ENCODE measurements at regions not wholly inside any gene's neighbourhood (a gene's known extent, or its start where the extent isn't known, plus 50 kb on each side); places are given as distances from the start of the nearest gene placed in this dataset.

GRCh38 chr5:67283275-67283987 lies 86.8 kb upstream of the CD180 start:
- ChIA-PET POLR2A (no interaction called here), CTCF (no interaction called here)

DNA sequence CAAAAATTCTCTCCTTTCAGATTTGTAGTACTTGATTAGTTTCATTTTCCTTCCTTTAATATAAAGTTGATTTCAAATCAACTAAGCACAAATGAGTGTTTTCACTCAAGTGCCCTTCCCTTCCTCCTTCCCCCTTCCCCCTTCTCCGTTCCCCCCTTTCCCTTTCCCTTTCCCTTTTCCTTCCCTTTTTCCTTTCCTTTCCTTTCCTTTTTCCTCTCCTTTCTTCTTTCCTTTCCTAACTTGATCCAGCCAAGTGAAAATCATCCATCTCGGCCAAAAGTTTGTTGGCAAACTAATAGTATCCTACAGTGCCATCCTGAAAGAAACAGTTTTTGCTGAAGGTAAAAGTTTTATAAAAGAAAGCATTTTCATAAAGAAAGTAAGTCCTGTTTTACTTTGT lies 85.3 kb upstream of the CD180 start:
- POLR2A ChIA-PET = no interaction called here
- CTCF ChIA-PET = no interaction called here

- ChIA-PET CTCF (no interaction called here), POLR2A (no interaction called here)
Measured at GRCh38 chr5:67273689-67274356, 77.2 kb upstream of the CD180 start.

DNA sequence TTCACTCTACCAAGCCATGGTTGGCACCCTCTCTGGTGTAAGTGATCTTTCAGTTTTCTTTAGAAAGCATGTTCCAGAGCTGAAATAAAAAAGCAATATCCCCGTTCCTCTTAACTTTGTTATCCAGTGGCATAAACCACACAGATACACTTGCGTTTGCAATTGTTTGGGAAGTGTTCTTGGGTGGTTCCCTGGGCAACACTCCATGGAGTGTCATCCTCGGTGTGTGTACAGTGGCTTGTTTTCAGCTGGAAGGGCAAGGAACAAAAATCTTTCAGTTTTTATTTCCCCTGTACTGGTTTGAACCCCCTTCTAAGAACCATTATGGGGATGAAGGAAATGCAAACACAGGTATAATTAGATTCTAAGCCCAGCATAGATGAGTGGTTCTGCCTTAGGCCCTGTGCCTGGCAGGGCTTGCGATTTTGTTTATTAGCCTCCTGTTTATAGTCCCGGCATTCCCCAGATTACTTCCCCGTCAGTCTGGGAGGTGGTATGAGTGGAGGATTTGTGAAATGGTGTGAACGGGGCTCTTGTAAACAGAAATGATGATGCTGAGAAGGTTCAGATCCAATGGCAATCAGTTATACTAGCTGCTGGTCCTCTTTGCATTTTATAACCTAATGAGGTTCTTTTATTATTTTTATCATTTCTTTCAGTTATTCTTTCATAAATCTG lies 76.0 kb upstream of the CD180 start:
- POLR2A ChIA-PET = no interaction called here
- CTCF ChIA-PET = no interaction called here

- ChIA-PET POLR2A (no interaction called here), CTCF (no interaction called here)
Measured at GRCh38 chr5:67268231-67269021, 71.8 kb upstream of the CD180 start.

DNA sequence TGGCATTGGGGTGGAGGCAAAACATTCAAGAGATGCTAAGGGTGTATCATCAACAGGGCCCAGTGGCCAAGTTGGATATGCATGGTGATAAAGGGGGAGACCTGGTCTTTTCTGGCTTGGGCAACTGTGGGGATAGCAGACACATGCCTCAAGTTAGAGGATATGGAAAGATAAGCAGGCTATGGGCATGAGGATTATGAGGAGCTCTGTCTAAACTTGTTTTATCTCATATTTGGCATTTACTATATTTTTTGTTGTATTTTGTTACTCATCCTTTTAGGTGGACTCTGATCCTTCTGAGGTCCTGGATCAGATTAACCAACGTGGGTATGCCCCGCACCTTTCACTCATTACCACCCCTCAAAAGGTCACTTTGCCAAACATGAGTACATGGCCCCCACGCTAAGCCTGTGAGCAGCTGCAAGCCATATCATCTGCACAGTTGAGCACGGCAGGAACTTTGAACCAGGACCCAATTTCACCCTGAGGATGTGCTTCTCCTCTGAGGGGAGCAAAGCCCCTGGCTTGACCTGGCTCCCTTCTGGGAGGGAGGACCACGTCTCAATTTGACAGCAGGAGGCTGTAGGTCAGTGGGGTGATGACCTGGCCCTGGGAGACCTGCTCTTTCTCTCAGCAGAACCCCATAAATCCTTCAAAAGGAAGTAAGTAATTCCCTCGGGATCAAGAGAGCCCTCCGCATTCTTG lies 71.1 kb upstream of the CD180 start:
- POLR2A ChIA-PET = no interaction called here
- CTCF ChIA-PET = no interaction called here

- ChIA-PET POLR2A (no interaction called here), CTCF (no interaction called here)
Measured at GRCh38 chr5:67266654-67267350, 70.2 kb upstream of the CD180 start.

DNA sequence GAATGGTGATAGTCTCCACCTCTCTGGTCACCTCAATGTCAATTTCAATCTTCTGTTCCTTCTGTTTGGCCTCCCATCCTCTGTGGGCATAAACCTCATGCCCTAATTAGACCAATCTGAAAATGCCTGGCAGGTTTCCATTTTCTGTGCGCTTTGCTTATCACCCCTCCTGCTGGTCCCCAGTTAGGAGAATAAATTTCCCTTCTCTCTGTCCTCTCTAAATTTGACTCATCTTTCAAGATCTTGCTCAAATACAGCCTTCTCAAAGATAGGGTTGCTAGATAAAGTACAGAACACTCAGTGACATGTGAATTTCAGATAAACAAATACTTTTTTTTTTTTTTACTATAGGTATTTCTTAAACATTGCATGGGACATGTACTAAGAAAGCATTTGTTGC lies 69.4 kb upstream of the CD180 start:
- CTCF ChIA-PET = no interaction called here
- POLR2A ChIA-PET = interaction anchor here (0.5 kb wide), 1 partner anchor 69 kb away, joined by 21 read pairs; the partner anchor contains the start of gene CD180

DNA sequence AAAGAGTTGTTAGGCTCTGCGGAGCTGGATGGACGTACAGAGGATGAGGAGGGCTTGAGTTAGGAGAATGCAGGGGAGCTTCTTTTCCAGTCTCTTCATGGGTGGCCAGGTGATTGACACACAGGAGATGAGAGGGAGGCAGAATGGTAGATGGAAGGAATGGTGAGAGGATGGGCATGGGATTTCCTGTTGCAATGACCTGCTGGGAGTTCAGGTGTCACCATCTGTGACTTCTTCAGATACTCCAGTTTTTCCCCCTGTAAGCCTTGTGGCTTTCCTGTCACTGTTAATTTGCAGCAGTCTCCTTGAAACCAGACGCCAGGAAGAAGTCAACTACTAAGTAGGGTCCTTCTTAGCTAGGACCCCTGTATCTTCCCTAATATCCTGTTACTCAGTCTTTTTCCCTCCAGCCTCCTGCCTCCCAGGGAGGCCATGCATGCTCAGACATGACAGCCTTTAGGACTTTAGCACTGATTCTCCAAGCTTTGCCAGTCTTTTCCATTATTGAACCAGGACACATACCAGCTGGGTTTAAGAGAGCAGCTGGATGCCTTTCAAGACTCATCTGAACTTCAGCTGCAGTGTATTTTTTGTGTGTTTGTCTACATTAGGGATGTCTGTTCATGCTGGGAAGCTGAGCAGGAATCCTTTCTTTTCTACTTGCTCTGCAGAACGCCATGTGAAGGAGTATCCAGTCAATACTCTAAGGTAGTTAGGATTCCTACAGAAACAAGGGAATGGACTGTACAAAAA lies 67.2 kb upstream of the CD180 start:
- ChIA-PET POLR2A (no interaction called here), CTCF (no interaction called here)

DNA sequence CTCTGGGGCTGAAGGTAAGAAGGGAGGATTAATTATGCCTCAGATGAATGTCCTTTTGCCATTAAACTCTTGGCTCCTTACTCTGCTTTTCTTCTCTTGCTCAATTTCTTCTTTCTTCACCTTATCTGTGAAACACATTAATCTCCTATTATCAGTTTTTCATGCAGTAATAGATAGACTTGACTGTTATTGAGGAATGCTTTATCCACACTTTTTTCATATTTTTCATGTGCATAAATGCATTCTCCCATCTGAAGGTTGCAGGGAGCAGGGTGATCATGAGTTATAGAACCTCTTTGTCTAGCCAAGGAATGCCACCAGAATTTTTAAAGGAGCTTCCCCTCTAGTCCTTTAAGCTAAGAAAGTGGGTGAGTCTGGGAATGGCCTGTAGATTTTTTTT lies 66.4 kb upstream of the CD180 start:
- CTCF ChIA-PET = no interaction called here

DNA sequence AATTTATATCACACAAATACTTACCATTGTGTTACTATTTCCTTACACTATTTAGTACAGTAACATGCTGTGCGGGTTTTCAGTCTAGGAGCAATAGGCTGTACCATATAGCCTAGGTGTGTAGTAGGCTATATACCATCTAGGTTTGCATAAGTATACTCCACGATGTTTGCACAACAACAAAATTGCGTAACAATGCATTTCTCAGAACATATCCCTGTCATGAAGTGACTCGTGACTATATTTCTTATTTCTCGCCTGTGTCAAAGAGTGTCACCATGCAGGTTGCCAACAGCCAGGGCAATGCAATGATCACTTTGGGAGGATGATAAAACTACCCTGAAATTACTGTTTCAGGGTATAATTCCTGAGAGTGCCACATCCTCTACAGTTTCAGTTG lies 65.6 kb upstream of the CD180 start:
- ChIA-PET POLR2A (no interaction called here), CTCF (no interaction called here)

More for the DNA sequence above, 66.4 kb upstream of the CD180 start:
- POLR2A ChIA-PET = no interaction called here

DNA sequence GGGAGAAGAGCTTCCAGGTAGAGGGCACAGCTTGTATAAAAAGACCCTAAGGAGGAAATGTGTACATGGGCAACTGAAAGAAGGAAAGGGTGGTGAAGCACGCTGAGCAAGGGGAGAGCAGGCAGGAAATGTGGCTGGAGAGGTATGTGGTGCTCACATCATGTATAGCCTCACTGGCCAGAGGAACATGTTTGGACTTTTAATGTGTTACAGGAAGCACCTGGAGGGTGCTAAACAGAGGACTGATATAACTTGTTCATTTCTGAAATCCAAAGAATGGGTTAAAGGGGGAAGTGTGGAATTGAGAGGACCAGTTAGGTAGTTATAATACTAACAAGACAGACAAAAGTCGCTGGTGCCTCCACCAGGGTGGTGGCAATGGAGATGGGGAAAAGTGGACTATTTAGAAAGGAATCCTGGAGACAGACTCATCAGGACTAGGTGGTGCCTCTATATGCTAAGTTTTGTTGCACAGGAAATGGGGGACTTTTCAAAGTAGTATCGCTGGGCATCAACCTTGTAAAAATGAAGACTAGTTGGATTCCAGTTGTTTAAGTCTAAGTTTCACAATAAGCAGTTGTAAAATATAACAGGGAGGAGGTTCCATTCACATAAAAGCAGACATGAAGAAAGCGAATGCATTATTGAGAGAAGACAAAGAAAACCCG lies 63.1 kb upstream of the CD180 start:
- ChIA-PET CTCF (no interaction called here), POLR2A (no interaction called here)

- CTCF ChIA-PET = no interaction called here
- POLR2A ChIA-PET = no interaction called here
Measured at GRCh38 chr5:67257500-67257899, 60.9 kb upstream of the CD180 start.

- ChIA-PET CTCF (no interaction called here), POLR2A (no interaction called here)
Measured at GRCh38 chr5:67257077-67257476, 60.5 kb upstream of the CD180 start.

DNA sequence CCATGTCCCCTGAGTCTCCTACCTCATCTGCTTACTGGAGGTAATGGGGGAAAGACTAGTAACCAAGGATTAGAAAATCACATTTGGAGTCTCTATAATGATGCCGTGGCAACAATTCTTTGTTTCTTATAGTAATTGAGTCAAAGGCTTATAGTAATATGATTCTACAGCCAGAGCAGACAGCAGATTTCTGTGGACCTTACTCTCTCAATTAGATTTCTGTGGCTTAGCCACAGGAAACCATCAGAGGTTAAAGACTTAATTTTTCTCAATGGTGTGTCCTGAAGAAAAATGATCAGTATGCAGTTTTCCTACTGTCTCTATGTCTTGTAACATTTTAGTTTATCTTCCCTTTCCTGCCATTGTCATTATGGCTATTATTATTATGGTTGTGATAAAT lies 59.3 kb upstream of the CD180 start:
- POLR2A ChIA-PET = no interaction called here
- CTCF ChIA-PET = no interaction called here

- ChIA-PET POLR2A (no interaction called here), CTCF (no interaction called here)
Measured at GRCh38 chr5:67253911-67254310, 57.3 kb upstream of the CD180 start.

- POLR2A ChIA-PET = no interaction called here
- CTCF ChIA-PET = no interaction called here
Measured at GRCh38 chr5:67249590-67249895, 52.9 kb upstream of the CD180 start.

Data from activated CD8-positive, alpha-beta memory T cell treated with anti-CD3 and anti-CD28 coated beads for 36 hours (primary cell).